SIG-M5 treated with dmso at 0.1 percent for 504 hours (cell line): ENCODE measurements at regions not wholly inside any gene's neighbourhood (a gene's known extent, or its start where the extent isn't known, plus 50 kb on each side); places are given as distances from the start of the nearest gene placed in this dataset.
"Not testable (repeated sequence)": the region's sequence is repeated elsewhere in the genome, so short reads cannot be mapped to it uniquely, and the experiment has no call there.

Experiments used
- DNase-seq: peaks from one replicate; lab custom pipeline; 2025; ENCODE audit not compliant: unreplicated experiment; lab: John Stamatoyannopoulos, UW

DNA sequence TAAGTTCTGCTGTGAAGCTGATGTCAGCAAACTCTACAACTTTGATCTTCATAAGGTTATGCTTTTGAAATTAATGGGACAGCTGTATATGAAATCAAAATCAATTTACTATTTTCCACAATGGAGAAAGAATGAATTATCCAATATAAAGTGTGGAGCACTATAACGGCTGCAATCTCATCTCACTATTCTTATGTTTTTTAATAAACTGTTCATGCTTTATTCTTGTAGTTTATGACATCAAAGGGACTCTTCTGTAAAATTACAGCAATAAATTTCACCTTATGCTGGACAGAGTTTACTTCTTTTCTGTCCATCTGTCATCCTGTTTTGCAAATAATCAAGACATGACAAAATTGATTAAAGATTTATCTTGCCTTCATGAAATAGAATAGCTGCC lies 192.5 kb downstream of the TECRL start:
- DNase-seq = no peak

DNA sequence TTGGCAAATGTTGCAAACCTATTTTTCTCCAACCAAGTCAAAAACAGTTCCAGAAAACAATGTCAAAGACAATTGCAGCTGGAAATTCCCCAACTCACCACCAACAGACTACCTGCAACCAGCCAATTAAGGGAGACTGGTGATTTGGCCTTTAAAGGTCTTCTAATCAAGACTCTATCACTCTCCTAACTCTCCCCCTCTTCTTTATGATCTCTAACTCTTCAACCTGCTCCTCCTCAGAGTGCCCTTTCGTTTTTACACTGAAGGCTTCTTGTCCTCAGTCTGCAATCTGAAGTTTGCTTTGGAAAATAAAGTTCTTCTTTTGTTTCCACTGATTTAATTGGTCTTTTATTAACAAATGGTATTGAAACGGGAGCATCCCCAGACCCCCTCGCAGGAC lies 203.9 kb downstream of the TECRL start:
- no peak for DNase-seq

DNA sequence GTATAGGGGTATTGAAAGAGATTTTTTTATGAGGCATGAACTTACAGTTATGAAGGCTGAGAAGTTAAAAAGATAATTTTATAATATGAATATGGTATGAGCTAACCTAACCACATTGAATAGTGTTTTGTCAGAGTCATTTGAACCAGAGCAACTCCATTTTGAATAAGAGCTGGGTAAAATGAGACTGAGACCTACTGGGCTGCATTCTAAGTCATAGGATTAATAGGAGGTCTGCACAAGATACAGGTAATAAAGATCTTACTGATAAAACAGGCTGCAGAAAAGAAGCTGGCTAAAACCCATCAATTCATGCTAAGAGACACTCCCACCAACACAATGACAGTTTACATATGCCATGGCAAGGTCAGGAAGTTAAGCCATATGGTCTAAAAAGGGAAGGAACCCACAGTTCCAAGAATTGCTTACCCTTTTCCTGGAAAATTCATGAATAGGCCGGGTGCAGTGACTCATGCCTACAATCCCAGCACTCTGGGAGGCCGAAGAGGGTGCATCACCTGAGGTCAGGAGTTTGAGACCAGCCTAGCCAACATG lies 209.2 kb downstream of the TECRL start:
- no peak for DNase-seq

- DNase-seq = no peak
Measured at GRCh38 chr4:64195582-64195981, 213.7 kb downstream of the TECRL start.

DNA sequence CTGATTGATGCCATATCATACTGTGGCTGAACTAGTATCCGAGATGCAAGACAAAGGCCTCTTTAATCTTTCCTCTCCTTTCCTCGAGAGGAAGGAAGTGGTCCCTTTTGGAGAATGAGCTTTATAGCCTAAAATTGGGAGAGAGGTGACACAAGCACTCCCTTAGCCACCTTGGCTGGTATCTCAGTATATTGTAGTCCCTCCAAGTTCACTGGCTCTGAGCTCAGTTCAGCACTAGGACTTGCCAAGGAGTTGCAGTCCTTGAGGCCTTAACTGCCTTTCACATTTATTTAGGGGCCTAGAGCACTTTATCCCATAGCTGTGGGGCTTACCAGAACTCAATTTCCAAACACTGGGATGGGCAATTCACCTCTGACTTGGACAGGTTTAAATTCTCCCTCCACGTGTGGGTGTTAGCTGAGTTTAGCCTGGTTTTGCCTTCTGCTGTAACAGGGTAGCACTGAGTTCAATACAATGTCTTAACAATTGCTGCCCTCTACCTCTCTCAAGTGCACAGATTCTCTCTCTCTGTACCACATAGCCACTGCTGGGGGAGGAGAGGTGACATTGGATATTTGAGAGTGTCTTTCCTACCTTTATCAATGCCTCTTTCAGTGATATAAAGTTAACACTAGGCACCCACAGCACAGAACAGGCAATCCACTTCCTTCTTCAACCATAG lies 216.4 kb downstream of the TECRL start:
- no peak for DNase-seq

DNA sequence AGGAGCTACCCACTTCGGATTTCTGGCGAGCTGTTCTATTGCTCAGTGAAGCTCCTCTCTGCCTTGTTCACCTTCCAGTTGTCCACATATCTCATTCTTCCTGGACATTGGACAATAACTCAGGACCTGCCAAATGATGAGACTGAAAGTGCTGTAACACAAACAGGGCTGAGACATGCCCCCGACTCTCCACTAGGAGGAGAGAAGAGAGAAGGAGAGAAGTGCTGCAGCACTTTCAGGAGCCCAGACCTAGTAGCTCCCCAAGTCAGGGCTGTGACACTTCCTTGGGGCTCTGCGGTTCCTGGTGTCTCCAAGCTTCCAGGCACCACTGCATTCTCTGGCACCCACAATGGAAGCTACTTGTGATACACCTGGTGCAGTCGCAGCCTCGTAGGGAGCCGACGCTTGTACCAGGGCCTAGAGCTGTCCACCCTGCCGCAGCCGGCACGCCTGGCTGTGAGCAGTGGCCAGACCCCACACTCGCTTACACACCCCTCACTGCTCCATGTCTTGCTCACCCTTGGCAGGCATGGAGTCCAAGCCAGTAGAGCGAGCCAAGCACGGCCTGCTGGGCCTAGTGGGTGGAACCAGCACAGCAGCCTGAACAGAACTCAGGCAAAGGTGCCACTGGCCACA lies 234.9 kb downstream of the TECRL start:
- no peak for DNase-seq

- DNase-seq = no peak
Measured at GRCh38 chr4:64166365-64166764, 242.9 kb downstream of the TECRL start.

GRCh38 chr4:64158648-64159326 lies 250.5 kb downstream of the TECRL start:
- DNase-seq = peak; percentile 64

GRCh38 chr4:64157397-64157796 lies 251.9 kb downstream of the TECRL start:
- no peak for DNase-seq

- no peak for DNase-seq
Measured at GRCh38 chr4:64156253-64156652, 253.0 kb downstream of the TECRL start.

DNA sequence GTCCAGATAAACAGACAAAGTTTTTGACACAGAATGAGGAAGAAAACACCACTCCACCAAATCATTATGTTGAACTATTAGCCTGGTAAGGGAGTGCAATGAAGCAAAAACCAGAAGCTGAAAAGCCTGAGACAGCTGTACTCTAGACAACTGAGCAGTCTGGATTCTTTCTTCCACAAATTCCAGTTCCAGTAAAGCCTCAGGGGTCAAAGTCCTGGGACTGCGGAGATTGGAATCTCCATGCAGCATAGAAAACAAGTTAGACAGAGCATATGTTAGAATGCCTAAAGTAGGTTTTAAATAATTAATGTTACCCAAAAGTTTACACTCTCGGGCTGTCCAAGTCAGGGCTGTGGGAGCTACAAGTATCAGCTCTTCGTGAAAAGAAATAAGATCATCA lies 263.2 kb downstream of the TECRL start:
- DNase-seq = no peak

GRCh38 chr4:64144994-64145393 lies 264.3 kb downstream of the TECRL start:
- no peak for DNase-seq

GRCh38 chr4:64130907-64131306 lies 278.3 kb downstream of the TECRL start:
- no peak for DNase-seq

- DNase-seq = no peak
Measured at GRCh38 chr4:64125354-64125753, 283.9 kb downstream of the TECRL start.

GRCh38 chr4:64121803-64122202 lies 287.4 kb downstream of the TECRL start:
- DNase-seq = no peak

DNA sequence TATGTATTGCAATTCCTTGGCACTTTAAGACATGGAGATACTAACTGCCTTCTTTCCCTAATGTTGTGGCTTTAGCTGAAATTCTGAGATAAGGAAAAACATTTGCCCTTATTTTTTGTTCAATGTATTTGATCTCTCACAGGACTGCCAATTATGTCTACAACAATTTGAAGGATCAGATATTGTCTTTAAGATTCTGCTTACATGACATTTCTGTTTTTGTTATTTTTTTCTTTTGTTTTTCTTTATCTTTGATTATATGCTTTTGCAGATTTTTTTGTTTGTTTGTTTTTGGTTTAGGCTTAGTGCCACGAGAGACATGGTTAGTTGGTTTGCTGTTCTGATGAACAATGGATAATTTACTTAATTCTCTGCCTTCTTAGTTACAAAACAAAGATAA lies 303.3 kb downstream of the TECRL start:
- DNase-seq = no peak

DNA sequence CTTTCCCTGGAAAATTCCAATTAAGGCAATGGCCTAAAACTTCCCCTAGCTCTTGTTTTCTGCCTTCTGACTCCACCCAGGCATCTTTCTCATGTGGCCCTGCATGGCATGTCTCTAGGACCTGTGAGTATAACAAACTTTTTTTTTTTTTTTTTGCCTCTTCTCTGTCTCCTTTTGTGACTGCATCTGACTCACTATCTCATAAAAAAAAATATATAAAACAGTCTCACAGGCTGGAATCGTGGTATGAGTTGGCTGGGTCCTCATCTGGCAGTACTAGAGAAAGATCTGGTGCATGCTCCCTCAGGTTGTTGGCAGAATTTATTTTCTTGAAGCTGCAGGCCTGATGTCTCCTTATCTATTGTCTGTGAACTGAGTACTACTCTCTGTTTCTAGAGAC lies 313.9 kb downstream of the TECRL start:
- DNase-seq = no peak

- DNase-seq = no peak
Measured at GRCh38 chr4:64079316-64079715, 329.9 kb downstream of the TECRL start.

- no peak for DNase-seq
Measured at GRCh38 chr4:64068096-64068495, 341.2 kb downstream of the TECRL start.

- no peak for DNase-seq
Measured at GRCh38 chr4:64062991-64063390, 346.3 kb downstream of the TECRL start.

GRCh38 chr4:64037033-64037432 lies 372.2 kb downstream of the TECRL start:
- not testable (repeated sequence) for DNase-seq

- DNase-seq = no peak
Measured at GRCh38 chr4:64022560-64022959, 386.7 kb downstream of the TECRL start.
